NAMALWA (cell line): ENCODE measurements at regions not wholly inside any gene's neighbourhood (a gene's known extent, or its start where the extent isn't known, plus 50 kb on each side); places are given as distances from the start of the nearest gene placed in this dataset.
A peak's percentile ranks its signal among the peaks of the same experiment; 100 is the strongest.

Experiments
- DNase-seq: peaks from one replicate; pipeline ENCODE4 v3.0.0-alpha.2; 2015; ENCODE audit warnings: low spot score

DNA sequence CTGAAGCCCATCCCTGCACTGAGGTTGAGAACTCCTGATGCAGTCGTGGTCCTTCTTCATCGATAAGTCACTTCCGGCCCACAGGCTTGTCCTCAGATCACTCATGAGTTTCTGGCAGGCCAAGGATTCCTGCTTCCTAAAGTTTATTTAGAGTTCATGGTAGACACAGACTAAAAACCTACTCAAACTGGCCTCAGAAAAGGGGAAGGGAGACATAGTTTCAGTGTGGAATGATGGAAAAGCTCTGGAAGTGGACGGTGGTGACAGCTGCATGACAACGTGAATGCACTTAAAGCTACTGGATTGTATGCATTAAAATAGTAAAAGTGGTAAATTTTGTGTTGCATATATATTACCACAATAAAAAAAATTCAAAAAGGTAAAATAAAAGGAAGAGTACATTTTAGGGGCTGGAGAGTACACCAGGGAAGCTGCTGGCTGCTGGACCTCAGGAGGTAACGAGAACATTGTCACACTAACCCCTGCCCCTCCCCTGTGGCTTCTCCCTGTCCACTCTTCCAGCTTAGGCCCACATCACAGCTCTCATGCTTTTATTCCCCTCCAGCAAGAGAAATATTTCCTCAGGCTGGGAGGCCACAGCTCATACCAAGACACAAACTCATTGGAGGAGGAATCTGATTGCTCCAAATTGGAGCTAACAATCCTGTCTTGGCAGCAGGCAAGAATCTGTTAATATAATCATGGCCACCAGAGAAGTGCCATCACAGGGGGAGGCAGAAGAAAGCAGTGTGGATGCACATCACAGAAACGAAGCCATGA, 741.0 kb downstream of the UQCRFS1 start:
- no peak for DNase-seq

DNA sequence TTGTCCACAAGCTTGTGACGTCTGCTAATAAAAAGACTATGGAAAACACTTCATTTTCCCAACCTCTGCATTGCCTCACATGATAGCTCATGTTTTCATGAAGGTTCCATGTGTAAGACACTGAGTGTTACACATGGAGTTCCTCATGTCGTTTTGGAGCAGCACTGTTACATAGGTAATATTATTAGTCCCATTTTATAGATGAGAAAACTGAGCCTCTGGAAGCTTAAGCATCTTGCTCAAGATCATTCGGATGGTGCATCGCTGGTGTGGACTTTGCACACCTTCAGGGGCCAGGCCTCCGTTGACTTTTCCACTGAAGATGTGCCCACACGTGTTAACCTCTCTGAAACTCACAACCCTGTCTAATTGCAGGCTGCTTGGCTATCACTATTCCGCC, 743.4 kb downstream of the UQCRFS1 start:
- DNase-seq: no peak

DNA sequence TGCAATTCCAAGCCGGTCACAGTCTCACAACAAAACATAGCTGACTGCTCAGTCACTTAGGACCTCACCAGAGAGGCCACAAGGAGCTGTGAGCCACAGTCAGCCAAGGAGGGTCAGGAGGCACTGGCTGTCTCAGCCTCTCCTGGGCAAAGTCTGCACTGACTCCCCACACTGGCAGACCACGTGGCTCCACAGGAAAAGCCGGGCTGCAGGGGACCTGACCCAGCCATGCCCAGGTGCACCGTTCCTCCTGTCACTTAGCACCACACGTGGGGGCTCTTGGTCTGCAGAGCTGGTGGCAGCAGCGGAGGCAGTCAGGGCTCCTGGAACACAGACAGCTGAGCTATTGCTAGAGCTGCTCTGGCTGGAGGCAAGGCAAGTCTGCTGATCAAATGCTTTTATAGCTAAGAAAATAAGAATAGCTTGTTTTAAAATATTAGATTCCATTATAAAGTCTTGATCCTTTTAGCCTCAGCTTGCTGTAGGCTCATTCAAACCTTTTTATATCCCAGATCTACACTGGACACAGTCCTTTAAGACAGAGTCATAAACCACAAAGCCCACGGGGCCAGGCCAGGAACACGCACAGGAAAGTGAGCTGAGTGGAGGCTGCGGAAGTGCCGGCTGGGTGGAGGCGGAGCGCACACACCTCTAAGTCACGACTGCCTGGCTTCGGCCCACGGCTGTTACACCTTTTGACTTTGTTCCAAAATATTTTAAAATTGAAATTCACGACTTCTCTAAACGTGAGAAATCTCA, 744.1 kb downstream of the UQCRFS1 start:
- DNase-seq: peak; percentile 87

DNA sequence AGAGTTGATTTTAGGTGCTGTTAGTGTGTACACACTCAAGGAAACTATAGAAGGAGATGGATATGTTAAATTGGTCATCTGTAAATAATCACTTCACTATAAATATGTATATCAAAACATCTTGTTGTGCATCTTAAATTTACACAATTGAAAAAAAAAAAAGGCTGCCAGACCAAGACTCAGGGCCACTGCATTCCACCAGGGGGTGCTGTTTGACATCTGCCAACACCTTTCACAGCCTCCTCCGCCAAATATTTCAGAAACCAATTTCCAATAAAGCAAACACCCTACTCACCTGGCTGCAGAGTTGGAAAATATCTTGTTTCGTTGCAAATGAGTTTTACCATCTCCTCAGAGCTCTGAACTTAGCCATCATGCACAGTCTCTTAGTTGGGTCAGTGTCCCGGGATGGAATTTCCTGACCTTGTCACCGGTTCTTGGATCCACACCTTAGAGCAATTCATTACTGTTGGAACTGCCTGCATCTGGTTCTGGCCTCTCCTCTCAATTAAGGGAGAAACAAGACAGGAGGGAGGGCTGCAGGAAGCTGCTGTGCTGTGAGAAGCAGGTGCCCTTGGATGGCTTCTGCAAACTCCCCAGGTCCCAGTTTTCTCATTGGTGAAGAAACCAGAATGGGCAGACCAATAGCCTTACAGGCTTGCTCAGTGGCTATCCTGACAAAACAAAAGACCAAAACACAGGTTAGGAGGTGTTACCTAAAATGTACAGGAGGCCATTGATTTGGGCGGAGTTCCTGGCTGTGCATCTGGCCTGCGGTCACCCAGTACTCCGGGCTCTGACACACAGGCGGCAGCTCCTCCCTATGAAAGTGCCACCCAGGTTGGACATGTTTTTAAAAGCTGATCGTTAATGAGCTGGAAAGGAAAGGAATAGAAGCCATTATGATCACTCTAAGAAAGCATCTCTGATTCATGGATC, 746.6 kb downstream of the UQCRFS1 start:
- DNase-seq: peak; percentile 82

DNA sequence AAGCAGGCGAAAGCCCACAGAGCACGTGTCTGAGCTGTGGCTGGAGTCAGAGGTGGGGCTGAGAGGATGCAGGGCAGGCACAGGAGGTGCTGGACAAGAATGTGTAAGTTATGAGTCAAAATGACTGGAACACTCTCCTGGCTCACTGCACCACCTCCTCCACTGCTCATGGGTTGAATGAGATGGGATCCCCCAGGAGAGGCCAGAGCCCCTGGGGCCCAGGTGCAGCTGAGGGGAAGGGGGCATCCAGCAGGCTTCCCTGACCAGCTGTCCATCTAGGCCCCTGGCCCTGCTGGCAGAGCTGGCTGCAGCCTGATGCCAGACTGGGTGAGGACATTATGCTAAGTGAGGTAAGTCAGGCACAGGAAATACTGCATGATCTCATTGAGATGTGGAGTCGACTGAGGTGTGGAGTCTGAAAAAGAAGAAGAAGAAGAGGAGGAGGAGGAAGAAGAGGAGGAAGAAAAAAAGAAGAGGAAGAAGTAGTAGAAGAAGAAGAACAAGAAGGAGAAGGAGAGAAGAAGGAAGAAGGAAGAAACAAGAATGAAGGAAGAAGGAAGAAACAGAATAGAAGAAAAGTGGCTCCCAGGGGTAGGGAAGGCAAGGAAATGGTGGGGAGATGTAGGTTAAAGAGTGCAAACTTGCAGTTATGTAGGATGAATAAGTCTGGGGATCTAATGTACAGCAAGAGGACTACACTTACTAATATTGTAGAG, 747.4 kb downstream of the UQCRFS1 start:
- DNase-seq: no peak

DNA sequence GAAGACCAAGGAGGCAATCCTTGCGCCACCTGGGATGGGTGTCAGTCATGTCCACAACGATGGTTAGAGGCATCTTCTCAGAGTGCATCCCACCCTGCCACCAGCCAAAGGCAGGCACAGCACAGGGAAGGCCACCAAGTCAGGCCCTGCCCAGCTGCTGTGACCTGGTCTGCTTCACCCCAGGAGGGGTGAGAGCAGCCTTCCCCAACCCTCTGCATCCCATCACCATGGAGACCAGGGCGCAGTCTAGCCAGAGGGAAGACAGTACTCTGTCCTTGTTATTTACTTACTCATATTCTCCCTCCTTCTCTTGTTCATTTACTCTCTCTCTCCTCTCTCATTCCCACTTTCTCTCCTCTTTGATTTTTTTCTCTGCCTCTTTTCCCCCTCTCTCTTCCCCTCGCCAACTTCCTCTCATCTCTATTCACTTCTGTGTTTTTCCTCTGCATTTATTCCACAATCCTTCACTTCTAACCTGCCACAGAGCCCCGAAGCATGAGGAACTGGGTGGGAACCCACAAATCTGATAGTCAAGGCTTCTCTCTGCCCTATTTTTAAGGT, 749.4 kb downstream of the UQCRFS1 start:
- DNase-seq: no peak

DNA sequence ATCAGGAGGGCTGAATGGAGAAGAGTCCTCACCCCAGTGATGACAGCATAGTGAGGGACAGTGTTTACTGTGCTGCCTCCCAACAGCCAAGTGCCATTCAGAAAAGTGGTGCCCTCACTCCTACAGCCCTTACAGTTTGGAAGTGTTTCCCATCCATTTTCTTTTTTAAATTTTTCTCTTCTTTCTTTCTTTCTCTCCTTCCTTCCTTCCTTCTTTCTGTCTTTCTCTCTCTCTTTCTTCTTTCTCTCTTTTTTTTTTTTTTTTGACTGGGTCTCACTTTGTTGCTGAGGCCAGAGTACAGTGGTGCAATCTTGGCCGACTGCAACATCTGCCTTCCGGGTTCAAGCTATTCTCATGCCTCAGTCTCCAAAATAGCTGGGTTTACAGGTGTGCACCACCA, 755.3 kb downstream of the UQCRFS1 start:
- no peak for DNase-seq

DNA sequence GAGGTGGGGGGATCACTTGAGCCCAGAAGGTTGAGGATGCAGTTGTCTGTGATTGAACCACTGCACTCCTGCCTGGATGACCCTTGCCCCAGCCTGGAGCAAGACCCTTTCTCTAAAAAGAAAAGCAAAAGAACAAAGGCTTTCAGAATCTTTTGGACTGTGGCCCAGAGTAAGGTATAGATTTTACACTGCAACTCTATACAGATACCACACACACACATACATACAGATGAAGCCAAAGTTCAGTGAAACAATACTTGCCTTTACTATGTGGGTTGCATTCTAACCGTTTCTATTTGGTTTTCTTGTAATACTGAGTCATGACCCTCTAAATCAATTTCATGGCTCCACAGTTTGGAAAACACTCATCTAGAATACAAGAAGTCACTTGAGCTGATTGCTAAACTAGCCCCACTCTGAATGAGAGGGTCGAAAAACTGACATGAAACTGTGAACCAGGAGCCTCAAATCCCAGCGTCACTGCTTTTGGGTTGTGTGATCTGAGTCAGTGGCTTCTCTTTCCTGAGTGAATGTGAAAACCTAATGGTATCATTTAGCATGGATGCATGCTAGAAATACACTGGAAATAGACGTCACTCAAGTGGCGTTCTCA, 756.1 kb downstream of the UQCRFS1 start:
- no peak for DNase-seq

DNA sequence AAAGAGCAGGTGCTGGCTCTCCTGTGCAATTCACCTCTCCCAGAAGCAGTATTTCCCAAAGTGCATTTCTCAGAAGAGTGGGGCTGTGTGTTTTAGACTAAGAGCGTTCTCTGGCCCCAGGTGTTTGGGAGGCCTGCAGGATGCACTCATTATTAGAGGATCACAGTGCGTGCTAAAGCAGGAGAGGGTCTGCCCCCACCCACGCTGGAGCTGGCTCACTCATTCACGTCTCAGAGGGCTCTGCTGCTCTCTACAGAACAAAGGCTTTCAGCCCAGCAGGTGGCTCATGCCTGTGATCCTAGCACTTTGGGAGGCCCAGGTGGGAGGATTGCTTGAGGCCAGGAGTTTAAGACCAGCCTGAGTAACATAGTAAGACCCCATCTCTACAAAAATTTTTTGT, 756.7 kb downstream of the UQCRFS1 start:
- DNase-seq: no peak

DNA sequence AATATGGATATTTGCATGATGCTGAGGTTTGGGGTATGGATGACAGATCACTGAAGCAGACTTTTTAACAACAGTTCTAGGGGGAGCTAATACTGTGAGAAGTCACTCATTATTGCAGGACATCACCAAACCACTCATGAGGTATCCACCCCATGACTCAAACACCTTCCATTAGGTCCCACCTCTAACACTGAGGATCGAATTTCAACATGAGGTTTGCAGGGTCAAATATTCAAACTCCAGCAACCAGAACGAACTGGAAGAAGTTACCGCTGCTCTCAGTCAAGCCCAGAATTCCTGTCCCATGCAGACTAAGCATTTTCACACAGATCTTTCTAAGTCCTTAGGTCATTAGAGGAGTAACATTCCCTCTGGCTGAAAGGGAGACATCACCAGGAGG, 758.9 kb downstream of the UQCRFS1 start:
- no peak for DNase-seq

DNA sequence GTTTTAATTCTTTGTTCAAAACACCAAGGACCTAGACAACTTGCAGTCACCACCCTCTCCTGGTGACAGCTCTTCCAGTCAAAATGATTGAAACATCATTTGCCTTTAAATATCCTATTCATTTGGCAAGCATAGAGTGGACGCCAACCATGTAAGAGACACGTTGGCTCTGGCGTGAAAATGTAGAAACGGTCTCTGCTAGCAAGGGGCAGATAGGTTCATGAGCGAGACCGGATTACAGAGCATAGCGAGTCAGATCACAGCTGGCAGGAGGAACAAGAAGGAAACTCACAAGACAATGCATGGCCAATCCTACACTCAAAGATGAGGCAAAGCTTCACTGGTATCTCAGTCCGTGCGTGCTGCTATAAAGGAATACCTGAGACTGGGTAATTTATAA, 759.5 kb downstream of the UQCRFS1 start:
- no peak for DNase-seq

DNA sequence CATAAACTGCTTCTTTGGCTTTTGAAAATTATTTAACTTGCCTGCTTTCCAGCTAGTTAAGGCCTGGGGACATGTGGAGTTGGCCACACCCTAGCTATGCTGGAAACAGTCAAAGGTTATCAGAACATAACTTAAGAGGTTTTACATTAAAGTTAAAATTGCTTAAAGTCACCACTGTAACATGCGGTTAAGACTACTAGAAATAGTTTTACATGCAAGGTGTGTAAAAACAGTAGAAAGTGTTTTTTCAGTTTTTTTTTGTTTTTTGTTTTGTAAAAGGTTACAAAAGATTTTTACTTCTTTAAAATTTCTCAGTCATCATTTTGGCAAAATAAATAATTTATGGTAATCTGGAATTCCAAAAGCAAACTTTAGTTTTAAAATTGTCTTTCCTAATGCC, 763.1 kb downstream of the UQCRFS1 start:
- no peak for DNase-seq

DNA sequence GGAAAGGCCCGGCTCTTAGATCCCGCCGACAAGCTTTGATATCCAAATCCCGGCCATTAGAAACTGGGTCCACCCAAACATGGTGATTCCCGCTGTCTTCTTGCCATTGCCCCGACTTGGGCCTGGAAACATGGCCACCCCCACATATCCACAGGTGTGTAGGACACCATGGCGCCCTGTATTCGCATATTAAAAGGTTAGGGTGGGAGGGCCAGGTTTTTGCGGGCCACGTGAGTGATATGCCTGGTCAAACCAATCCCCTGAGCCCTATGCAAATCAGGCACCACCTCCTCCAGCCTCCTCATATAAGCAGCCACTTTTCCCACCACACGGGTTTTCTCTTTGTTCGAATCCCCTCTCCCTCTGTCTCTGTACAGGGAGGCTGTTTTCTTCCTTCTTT, 766.4 kb downstream of the UQCRFS1 start:
- no peak for DNase-seq

DNA sequence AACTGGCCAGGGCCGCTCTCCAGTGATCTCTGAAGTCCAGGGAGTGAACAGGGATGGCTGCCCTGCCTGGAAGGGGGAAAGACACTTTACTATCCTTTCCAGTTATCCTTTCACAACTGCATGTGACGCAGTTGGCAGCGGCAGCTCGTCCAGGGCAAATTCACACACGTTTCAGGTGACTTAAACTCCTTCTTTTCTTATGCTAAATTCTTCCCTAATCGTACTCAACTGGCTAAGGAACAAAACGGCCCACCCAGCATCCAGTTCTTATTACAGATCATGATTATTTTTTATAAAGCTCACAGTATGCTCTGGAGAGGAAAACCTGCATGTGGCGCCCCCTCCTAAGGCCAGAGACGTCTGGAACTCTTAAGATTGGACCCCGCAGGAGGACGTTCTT, 767.1 kb downstream of the UQCRFS1 start:
- no peak for DNase-seq

DNA sequence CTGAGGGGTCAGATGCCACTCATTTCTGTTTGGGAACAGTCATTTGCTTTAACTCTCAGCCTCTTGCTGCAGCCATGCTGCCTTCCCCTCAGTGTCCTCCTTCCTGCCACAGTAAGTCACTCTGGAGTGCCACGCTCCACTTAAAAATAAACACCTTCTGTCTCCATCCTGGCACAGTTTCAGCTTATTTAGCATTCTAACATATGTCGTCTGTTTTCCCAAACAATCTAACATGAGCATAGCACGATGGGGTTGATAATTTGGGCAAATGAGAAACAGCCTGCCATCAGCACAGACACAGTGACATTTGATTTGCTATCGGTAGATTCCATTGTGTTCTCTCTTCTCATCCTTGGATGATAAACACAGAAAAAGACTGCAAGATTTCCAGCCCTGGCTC, 768.6 kb downstream of the UQCRFS1 start:
- no peak for DNase-seq

DNA sequence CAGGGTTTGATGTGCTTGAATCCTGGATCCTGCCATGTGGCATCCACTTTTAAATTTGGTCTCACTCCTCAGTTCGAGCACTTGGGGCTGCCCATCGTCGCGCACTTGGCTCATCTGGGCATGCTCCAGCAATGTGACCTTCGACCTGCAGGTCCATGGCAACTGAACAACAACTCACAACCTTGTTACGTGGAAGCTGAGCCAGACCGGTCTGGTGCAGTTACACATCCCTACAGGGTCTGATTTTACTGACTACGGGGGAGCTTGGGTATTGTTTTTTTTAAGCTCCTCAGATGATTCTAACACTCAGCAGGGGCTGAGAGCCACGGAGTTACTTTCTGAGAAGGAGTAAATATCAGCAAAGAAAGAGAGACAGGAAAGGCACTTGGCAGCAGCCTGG, 769.6 kb downstream of the UQCRFS1 start:
- DNase-seq: no peak

DNA sequence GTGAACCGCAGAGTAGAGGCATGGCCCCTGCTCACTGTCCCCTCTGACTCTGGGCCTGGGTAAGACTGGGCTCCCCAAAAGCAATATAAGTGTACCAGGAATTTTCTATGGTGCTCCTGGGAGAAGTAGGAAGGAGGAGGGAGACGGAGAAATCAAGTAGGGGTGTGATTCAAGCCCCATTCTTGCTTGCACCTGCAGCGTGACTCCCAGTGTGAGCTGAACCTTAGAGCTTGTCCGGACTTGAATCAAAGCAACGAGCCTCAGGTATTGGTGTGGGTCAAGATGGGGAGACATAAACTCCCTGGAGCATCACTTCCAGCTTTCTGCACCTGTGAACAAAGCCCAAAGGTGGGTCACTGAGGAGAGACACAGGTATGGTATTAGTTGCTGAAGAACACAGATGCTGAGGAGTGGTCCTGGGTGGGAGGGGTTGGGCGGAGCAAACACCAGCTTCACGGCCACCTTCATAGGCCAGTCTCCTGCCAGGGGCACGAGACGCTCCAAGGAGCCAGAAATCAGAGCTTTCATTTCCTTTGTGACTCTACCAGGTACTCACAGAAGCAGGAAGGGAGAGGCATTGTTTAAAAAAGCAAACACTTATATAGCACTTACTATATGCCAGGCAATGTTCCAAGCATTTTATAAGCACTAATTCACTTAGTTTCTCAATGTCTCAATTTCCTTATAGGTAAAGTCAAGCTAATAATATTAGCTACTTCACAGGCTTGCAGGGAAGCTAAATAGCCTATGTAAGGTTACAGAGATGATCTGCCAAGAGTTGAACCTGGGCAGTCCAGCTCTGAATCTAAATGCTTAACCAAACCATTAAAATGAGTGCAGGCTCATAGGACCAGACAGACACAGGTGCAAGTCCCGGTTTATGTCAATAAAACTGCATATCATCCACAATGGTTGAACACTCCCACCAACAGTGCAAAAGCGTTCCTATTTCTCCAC, 775.3 kb downstream of the UQCRFS1 start:
- no peak for DNase-seq

DNA sequence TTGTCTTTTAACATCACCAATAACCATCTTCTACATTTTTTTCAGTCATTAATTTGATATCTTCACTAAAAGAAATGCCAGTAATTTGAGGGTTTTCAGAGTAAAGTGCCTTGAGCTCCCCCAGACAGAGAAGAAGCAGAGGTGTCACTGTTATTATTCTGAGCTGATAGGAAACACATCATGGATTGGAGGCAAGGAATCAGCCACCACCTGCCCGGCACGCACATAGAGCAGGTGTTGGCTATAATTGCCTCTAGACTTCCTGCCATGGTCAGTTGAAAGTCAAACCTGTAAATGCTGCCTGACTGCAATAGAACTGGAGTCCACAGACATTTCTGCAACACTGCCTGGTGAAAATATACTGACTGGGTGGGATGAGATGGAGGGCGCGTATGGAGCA, 776.6 kb downstream of the UQCRFS1 start:
- peak; percentile 47 for DNase-seq

DNA sequence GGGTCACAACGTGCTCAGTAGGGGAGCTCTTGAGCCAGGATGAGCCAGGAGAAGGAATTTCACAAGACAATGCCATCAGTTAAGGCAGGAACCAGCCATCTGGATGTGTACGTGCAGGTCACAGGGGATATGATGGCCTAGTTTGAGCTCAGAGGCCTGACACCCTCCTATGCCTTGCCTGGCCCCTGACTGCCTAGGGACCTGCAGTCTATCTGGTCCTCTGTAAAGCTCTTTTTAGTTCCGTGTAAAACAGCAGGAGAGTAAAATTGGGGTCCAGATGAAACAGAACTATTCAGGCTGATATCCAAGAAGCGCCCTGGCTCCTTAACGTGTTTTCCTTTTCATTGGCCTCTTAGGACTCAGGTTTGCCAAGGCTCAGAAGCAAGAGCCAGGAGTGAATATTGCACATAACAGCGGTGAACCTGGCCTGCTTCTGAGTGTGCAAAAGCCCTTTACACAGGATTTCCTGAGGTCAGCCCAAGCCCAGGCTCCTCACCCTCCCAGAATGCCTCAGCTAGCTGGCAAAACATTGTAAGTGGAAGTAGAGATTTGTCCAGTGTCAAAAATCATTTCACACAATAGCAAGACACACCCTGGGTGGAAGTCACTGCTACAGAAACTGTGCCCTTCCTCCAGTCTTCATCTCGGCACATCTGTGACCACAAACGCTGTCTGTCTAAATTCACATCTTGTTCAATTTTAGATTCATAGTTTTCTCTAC, 777.2 kb downstream of the UQCRFS1 start:
- DNase-seq: peak; percentile 47
